Mucosa of gallbladder (tissue), 1 donor: ENCODE measurements at regions not wholly inside any gene's neighbourhood (a gene's known extent, or its start where the extent isn't known, plus 50 kb on each side); places are given as distances from the start of the nearest gene placed in this dataset.

Source experiments
- DNase-seq: peaks from one replicate; pipeline ENCODE4 v3.0.0-alpha.2; 2020; ENCODE audit warnings: low spot score
- donor health status: DM: no; HTN: no; CAD: no.

- DNase-seq: no peak
These were observed 69.8 kb upstream of the ESRRB start for GRCh38 chr14:76306131-76306530.

GRCh38 chr14:76307786-76308780, 67.9 kb upstream of the ESRRB start:
- no peak for DNase-seq

GRCh38 chr14:76309572-76310162, 66.3 kb upstream of the ESRRB start:
- no peak for DNase-seq

GRCh38 chr14:76311079-76311758, 64.7 kb upstream of the ESRRB start:
- DNase-seq: no peak

GRCh38 chr14:76312821-76313220, 63.1 kb upstream of the ESRRB start:
- DNase-seq: no peak

- no peak for DNase-seq
These were observed 62.6 kb upstream of the ESRRB start for GRCh38 chr14:76313303-76313702.

GRCh38 chr14:76313852-76314251, 62.1 kb upstream of the ESRRB start:
- DNase-seq: no peak

- no peak for DNase-seq
These were observed 61.4 kb upstream of the ESRRB start for GRCh38 chr14:76314521-76315034.

- DNase-seq: no peak
These were observed 55.5 kb upstream of the ESRRB start for GRCh38 chr14:76320486-76320885.

GRCh38 chr14:76320975-76321374, 55.0 kb upstream of the ESRRB start:
- no peak for DNase-seq

- DNase-seq: no peak
These were observed 53.2 kb upstream of the ESRRB start for GRCh38 chr14:76322594-76323220.

GRCh38 chr14:76323331-76324050, 52.4 kb upstream of the ESRRB start:
- DNase-seq: no peak

- DNase-seq: no peak
These were observed 51.8 kb upstream of the ESRRB start for GRCh38 chr14:76324133-76324532.
